HEK293T (cell line): ENCODE measurements at regions not wholly inside any gene's neighbourhood (a gene's known extent, or its start where the extent isn't known, plus 50 kb on each side); places are given as distances from the start of the nearest gene placed in this dataset.

Experiments
- CTCF ChIA-PET: fragments of 350-600 bp; formaldehyde crosslinking; extraction: SDS; loops from one replicate; lab custom pipeline; 2021; ENCODE audit warnings: antibody characterized with exemption, inconsistent platforms; lab: Yijun Ruan, JAX
- POLR2A ChIA-PET: fragments of 350-600 bp; formaldehyde crosslinking; extraction: SDS; loops from one replicate; lab custom pipeline; 2020; ENCODE audit warnings: antibody characterized with exemption, inconsistent platforms; lab: Yijun Ruan, JAX
- DNase-seq: peaks from one replicate; pipeline ENCODE4 v3.0.0; 2012; ENCODE audit warnings: mixed read lengths; ENCODE audit errors: extremely low spot score
- ARNT ChIP-seq: fragments of 450-650 bp; IDR thresholded peaks from 2 replicates; pipeline ENCODE4 v1.6.1; 2017; ENCODE audit warnings: mild to moderate bottlenecking
- BHLHE40 ChIP-seq: fragments of 450-650 bp; IDR thresholded peaks from 2 replicates; pipeline ENCODE4 v1.6.1; 2016; ENCODE audit warnings: mild to moderate bottlenecking, moderate library complexity, borderline replicate concordance
- CTBP1 ChIP-seq: fragments of 450-650 bp; IDR thresholded peaks from 2 replicates; pipeline ENCODE4 v1.6.1; 2016; ENCODE audit warnings: borderline replicate concordance
- ELF4 ChIP-seq: fragments of 450-650 bp; IDR thresholded peaks from 2 replicates; pipeline ENCODE4 v1.6.1; 2017; ENCODE audit warnings: antibody characterized with exemption
- FOXA1 ChIP-seq: fragments of 450-650 bp; IDR thresholded peaks from 2 replicates; pipeline ENCODE4 v1.6.1; 2016; ENCODE audit warnings: mild to moderate bottlenecking
- FOXK2 ChIP-seq: fragments of 450-650 bp; IDR thresholded peaks from 2 replicates; pipeline ENCODE4 v1.6.1; 2016; ENCODE audit warnings: mild to moderate bottlenecking
- FOXM1 ChIP-seq: fragments of 450-650 bp; IDR thresholded peaks from 2 replicates; pipeline ENCODE4 v1.6.1; 2017; ENCODE audit warnings: mild to moderate bottlenecking, borderline replicate concordance
- HDGF ChIP-seq: fragments of 450-650 bp; IDR thresholded peaks from 2 replicates; pipeline ENCODE4 v1.6.1; 2017; ENCODE audit warnings: antibody characterized with exemption, borderline replicate concordance
- L3MBTL2 ChIP-seq: fragments of 450-650 bp; conservative IDR thresholded peaks from 2 replicates; pipeline ENCODE4 v1.6.1; 2016; ENCODE audit warnings: mild to moderate bottlenecking
- LEF1 ChIP-seq: fragments of 450-650 bp; IDR thresholded peaks from 2 replicates; pipeline ENCODE4 v1.6.1; 2017; ENCODE audit warnings: mild to moderate bottlenecking, borderline replicate concordance
- NFRKB ChIP-seq: fragments of 450-650 bp; IDR thresholded peaks from 2 replicates; pipeline ENCODE4 v1.6.1; 2016; ENCODE audit warnings: mild to moderate bottlenecking, moderate library complexity
- SP1 ChIP-seq: fragments of 450-650 bp; IDR thresholded peaks from 2 replicates; pipeline ENCODE4 v1.6.1; 2017
- SUZ12 ChIP-seq: fragments of 450-650 bp; IDR thresholded peaks from 2 replicates; pipeline ENCODE4 v1.6.1; 2016; ENCODE audit warnings: mild to moderate bottlenecking
- TARDBP ChIP-seq: fragments of 450-650 bp; IDR thresholded peaks from 2 replicates; pipeline ENCODE4 v1.6.1; 2016
- ZNF384 ChIP-seq: fragments of 450-650 bp; IDR thresholded peaks from 2 replicates; pipeline ENCODE4 v1.6.1; 2016
- TF ChIP-seq, protein P1 (sequence below): fragments of 450-650 bp; IDR thresholded peaks from 2 replicates; pipeline ENCODE4 v1.6.1; 2016

DNA sequence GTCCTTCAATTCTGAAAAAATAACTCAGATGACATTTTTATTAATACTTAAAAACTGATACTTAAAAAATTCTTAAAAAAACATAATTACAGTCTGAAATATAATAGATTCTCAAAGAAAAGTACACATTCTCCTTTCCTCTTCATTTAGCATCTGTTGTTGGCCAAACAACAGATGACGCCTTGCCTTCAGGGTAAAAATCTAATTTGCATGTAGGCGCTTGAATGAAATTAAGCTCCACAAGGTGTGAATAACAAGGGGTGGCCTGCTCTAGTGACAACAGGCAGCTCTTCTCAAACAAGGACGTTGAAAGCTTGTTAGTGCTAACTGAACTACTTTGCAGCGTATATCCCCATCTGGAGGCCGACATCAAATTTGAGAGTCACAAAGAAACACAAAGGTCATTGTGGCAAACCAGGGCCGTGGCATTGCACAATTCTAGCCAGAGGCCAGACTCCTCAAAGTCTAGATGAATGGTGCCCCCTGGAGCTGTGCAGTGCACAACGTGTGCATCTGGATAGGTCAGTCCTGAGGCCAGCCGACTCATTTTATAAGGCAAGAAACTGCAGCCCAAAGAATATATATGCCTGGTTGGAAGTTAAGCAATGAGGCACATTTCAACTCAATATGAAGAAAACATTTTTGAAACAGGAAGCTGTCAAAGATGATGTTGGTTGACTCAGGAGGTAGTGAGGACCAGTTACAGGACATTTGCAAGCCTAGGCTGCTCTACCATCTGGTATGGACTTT lies 459.2 kb upstream of the RUNX1 start:
- ChIA-PET CTCF (no interaction called here), POLR2A (no interaction called here)
- no peak for TF ChIP-seq ELF4
- TF ChIP-seq ZNF384 = no peak
- TF ChIP-seq, protein P1, sequence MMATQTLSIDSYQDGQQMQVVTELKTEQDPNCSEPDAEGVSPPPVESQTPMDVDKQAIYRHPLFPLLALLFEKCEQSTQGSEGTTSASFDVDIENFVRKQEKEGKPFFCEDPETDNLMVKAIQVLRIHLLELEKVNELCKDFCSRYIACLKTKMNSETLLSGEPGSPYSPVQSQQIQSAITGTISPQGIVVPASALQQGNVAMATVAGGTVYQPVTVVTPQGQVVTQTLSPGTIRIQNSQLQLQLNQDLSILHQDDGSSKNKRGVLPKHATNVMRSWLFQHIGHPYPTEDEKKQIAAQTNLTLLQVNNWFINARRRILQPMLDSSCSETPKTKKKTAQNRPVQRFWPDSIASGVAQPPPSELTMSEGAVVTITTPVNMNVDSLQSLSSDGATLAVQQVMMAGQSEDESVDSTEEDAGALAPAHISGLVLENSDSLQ = no peak
- TF ChIP-seq SP1 = no peak
- no peak for TF ChIP-seq FOXM1
- TF ChIP-seq NFRKB = no peak
- no peak for TF ChIP-seq CTBP1
- TF ChIP-seq FOXA1 = no peak
- TF ChIP-seq LEF1 = no peak
- TF ChIP-seq SUZ12 = no peak
- no peak for TF ChIP-seq FOXK2
- no peak for TF ChIP-seq TARDBP
- TF ChIP-seq BHLHE40 = no peak
- no peak for TF ChIP-seq HDGF
- TF ChIP-seq ARNT = no peak
- TF ChIP-seq L3MBTL2 = no peak
- no peak for DNase-seq

DNA sequence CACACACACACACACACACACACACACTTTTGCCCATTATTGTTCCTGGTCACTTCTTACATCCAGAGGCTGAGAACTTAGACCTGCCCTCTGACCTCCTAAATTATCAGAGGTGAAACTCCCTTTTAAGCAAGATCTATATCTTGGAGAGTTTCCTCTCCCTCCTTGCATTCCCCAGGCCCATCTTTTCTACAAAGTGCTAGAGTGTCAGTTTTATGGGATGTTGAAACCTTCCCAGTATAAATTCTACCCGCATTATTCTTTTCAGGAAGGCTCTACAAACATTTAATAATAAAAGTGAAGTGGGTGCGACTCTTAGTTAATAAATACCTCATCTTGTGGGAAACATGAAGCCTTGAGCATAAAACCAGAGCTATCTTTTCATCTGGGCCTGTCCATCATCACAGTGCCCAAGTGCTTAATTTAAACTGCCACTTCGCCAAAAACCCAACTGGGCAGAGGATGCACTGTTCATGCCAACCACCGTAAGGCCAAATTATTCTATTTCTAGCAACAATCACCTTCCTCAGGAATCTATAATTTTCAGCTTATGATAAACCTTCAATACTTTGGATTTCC lies 458.2 kb upstream of the RUNX1 start:
- no peak for DNase-seq
- CTCF ChIA-PET = no interaction called here
- POLR2A ChIA-PET = no interaction called here
- TF ChIP-seq SP1 (no peak), L3MBTL2 (no peak)

DNA sequence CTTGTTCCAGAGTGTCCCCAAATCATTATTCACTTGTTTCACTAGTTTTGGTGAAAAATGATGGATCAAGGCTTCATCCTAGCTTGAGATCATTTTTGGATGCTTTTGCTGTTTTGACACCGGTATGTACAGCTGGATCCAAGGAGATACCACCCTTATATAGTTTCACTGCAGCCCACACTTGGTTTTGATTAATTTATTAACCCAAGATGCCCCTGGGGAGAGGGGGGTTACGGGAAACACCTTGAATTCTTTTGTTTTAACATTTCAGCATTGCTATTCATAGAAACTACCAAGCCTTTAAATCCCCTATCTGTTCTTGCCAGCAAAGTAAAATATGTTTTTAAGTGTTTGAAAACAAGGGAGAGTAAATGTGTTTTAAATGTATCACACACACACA lies 457.7 kb upstream of the RUNX1 start:
- ChIA-PET CTCF (no interaction called here), POLR2A (no interaction called here)
- DNase-seq = no peak
- TF ChIP-seq CTBP1 (no peak), FOXK2 (no peak), BHLHE40 (no peak), TARDBP (no peak), ARNT (no peak), HDGF (no peak), SUZ12 (no peak), FOXM1 (no peak)

DNA sequence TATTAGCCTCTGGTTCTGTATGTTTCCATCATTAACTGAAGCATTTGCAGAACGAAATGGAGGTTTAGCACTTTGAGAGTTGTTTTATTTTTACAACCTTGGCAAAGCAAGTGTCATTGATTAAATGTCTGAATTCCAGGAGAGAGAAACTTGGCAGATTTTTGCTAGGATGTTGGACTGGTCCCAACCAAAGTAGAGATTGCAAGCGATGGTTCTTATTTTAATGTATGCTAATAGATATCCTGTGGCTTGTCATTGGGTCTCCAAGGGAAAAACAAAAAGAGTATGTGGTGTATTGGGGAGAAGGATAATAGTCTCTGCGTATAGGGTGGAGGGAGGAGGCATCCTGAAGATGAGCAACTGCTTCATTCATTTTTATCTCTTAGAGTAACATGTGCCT lies 457.2 kb upstream of the RUNX1 start:
- CTCF ChIA-PET = no interaction called here

DNA sequence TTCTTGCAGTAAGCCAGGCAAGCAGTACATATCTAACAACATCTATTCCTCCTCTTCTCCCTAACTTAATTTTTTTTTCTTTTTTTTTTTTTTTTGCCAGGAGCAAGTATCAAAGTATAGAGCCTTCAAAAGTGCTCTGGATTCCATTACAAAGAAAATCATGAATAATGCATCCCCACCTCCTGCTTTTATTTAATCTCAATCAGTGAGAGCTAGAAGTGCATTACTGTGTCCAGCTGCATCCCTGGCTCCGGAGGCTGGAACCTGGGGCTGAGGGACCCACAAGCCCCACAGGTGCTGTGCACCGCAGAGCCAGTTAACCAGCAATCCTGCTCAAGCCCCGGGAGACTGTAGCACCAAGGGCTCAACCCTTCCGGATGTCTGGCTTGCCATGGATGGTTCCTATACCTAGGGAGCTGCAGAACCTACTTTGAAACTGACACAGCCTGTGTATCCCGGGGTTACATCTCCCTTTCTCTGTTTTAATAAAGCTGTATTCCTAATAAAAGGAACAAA lies 455.9 kb upstream of the RUNX1 start:
- TF ChIP-seq CTBP1 (no peak), ZNF384 (no peak), SUZ12 (no peak), HDGF (no peak), FOXK2 (no peak), SP1 (no peak), FOXM1 (no peak), ARNT (no peak), ELF4 (no peak), FOXA1 (no peak), L3MBTL2 (no peak), LEF1 (no peak), TARDBP (no peak), BHLHE40 (no peak), NFRKB (no peak)
- TF ChIP-seq, protein P1 = no peak
- ChIA-PET POLR2A (no interaction called here), CTCF (no interaction called here)
- DNase-seq = no peak

More for the DNA sequence above, 457.2 kb upstream of the RUNX1 start:
- DNase-seq = no peak
- TF ChIP-seq ELF4 (no peak), SUZ12 (no peak), TARDBP (no peak), CTBP1 (no peak), NFRKB (no peak), FOXA1 (no peak)
- TF ChIP-seq, protein P1 = no peak
- POLR2A ChIA-PET = no interaction called here

DNA sequence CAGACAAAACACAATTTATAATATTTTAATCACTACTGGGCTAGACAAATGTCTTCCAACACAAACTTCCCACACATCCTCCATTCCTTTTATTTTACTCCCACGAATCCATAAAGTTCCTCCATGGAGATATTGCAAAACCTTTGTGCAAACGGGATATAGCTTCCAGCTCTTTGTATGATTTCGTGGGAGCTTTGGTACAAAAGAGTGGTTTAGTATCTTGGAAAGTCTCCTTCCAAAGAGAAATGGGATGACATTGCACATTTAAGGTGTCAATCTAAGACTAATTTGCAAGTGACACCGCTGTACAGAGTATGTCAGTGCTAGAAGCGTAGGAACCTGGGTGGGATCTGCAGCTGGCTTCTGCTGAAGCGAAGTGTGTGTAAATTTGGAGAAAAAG lies 455.2 kb upstream of the RUNX1 start:
- ChIA-PET POLR2A (no interaction called here), CTCF (no interaction called here)
- TF ChIP-seq BHLHE40 = no peak
- no peak for TF ChIP-seq FOXK2
- no peak for TF ChIP-seq LEF1
- TF ChIP-seq ELF4 = no peak
- no peak for TF ChIP-seq FOXM1
- TF ChIP-seq, protein P1 = no peak
- TF ChIP-seq L3MBTL2 = no peak
- no peak for TF ChIP-seq SP1
- no peak for TF ChIP-seq ARNT
- TF ChIP-seq NFRKB = no peak
- no peak for TF ChIP-seq ZNF384
- TF ChIP-seq SUZ12 = no peak
- TF ChIP-seq TARDBP = no peak
- no peak for TF ChIP-seq FOXA1
- TF ChIP-seq HDGF = no peak
- no peak for TF ChIP-seq CTBP1
- no peak for DNase-seq
